OCI-LY3 (cell line): ENCODE measurements at regions not wholly inside any gene's neighbourhood (a gene's known extent, or its start where the extent isn't known, plus 50 kb on each side); places are given as distances from the start of the nearest gene placed in this dataset.

Experiments used
- CTCF ChIP-seq: fragments of 200-600, 300-600 bp; sonication (generic); IDR thresholded peaks from 2 replicates; pipeline ENCODE4 v1.5.1; 2014; ENCODE audit warnings: antibody characterized with exemption, low read length, low read depth
- EZH2phosphoT487 ChIP-seq: fragments of 200-600 bp; shearing (Covaris generic); IDR thresholded peaks from 2 replicates; pipeline ENCODE4 v1.6.1; 2018; ENCODE audit warnings: antibody characterized with exemption, mixed run types, low read depth

GRCh38 chr4:137333031-137333430 lies 199.3 kb downstream of the PCDH18 start:
- no peak for TF ChIP-seq CTCF
- no peak for TF ChIP-seq EZH2phosphoT487
